NT2/D1 (cell line): ENCODE measurements at regions not wholly inside any gene's neighbourhood (a gene's known extent, or its start where the extent isn't known, plus 50 kb on each side); places are given as distances from the start of the nearest gene placed in this dataset.

Experiments
- YY1 ChIP-seq: IDR thresholded peaks from 2 replicates; pipeline ENCODE4 v1.6.1; 2011; ENCODE audit not compliant: insufficient read length, insufficient read depth
- ZNF274 ChIP-seq: IDR thresholded peaks from 2 replicates; pipeline ENCODE4 v1.6.1; 2011; ENCODE audit warnings: mild to moderate bottlenecking, low read depth, low read length

DNA sequence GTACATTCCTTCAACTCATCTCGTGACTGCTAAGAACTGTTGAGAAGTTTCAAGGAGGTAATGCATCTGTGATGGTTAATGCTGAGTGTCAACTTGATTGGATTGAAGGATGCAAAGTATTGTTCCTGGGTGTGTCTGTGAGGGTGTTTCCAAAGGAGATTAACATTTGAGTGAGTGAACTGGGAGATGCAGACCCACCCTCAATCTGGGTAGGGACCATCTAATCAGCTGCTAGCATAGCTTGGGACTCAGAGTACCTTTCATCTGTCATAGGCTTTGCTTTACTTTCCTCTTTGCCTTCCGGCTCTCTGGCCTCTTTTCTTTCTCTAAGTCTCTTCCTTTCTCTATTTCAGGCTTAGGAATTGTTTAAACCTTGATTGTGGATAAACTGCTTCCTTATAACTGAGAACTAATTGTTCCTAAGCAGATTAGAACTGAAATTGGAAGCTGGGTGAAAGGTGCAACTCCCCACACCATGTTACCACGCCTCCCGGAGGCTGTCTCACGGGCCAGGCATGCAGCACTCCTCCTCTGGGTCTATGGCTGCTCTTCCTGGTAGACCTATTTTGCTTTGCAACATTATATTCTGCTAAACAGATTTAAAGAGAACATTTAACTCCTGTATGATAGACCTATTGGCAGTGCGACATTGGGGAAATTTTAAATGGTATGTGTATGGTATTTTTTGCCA, 298.2 kb downstream of the CCSER2 start:
- TF ChIP-seq ZNF274 = no peak
- TF ChIP-seq YY1 = no peak
